ENCODE measurements at regions not wholly inside any gene's neighbourhood (a gene's known extent, or its start where the extent isn't known, plus 50 kb on each side); places are given as distances from the start of the nearest gene placed in this dataset.

DNA sequence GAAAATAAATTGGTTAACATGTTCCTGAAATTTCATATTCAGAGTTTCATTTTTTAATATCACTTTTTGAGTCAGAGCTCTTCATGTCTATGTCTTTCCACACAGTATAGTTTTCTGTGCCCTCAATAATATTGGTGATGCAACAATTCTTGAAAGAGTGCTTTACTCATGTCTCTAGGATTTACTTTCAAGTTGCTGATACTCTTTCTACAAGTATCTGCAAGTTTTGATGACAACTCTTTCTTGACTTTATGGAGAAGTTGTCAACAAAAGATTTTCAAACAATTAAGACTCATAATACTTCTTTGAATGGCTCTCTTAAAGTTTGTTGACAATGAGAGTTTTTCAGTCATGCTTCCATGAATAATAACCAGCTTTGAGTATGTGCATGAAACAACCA, 561.7 kb downstream of the DIAPH3 start:
- DNase-seq: no peak

DNA sequence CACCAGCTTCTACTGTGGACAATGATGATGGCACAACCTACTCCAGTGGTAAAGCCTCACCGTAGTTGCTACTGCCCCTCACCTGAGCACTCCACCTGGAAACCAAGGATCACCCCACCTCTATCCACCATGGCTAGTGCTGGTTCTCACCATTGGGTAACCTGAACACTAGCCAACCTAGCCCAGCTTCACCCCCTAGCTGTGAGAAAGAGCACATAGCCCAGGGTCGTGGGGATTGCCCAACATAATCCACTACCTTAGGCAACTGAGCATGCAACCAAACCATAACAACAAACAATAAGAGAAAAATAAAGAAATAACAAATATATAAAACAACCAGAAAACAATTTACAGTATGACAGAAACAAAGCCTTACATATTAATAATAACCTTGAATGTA, 560.1 kb downstream of the DIAPH3 start:
- DNase-seq: no peak

DNA sequence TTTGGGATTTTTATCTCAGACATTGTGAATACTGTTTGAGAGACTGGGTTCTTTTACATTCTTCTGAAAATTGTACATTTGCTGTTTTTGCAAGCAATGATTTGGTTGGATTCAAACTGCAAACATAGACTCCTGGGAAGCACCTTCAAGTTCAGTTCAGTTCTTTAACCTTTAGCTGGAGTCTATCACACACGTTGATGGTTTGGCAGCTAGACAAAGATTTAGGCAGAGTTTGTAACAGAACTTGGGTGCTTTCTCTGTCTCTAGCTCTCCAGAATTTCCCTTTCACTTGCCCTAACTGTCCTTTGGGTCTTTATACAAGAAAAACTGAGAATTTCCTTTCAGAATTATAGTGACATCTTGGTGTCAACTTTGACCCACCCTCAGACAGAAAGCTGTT, 556.6 kb downstream of the DIAPH3 start:
- DNase-seq: no peak

DNA sequence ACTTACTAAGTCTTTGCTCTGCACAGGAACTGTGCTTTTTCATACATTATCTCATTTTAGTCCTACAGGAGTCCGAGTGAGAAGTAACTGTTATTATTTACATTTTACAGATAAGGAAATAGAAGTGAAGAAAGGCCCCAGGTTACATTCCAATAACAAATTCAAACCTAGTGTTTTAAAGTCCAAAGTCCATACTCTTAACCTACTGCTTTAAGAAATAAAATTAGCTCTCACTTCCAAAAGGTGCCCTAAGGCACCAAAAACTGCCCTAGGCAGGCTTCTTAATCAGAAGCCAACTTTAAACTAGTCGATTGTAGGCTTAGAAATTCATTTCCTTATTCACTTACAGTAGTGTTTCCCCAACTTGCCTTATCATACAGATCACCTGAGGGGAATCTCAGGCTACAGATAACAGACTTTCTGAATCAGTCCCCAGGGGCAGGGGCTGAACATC, 555.9 kb downstream of the DIAPH3 start:
- no peak for DNase-seq

DNA sequence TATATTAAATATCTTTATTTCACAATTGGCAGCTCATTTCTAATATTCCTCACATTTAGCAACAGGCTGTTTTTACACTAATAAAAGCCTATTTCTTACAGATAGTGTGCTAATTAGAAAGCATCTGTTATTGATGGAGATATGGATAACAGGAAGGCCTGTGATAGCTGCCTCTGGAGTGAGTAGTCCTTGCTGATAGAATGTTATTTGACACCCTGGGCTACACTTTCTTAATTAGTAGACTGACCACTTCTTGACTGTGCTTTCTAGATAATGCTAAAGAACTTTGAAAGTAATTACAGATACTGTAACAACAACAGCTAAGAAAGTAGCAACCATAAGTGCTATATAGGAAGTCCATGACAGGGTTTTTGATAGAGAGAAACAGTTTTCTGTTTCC, 554.3 kb downstream of the DIAPH3 start:
- DNase-seq: no peak

Data from NCI-H2107 (cell line).